ENCODE measurements at regions not wholly inside any gene's neighbourhood (a gene's known extent, or its start where the extent isn't known, plus 50 kb on each side); places are given as distances from the start of the nearest gene placed in this dataset.

GRCh38 chr13:111644750-111645149 is 324.3 kb downstream of the TEX29 start:
- Histone ChIP-seq H3K4me3 (ENCODE audit: low read length) (no peak overlapping the region), H3K9me2 (ENCODE audit: insufficient read depth, low read length) (no peaks in the 10 kb centered on the region), H3F3A (ENCODE audit: insufficient read depth, low read length, poor library complexity, severe bottlenecking) (no peaks in the 10 kb centered on the region), H3K36me3 (ENCODE audit: insufficient read depth, low read length) (no peaks in the 10 kb centered on the region), H3K27me3 (ENCODE audit: insufficient read depth, low read depth, low read length) (no peaks in the 10 kb centered on the region), H3K27ac (ENCODE audit: low read length) (no peak overlapping the region), H3K4me2 (ENCODE audit: low read length) (no peak overlapping the region), H3K79me2 (replicated peaks; ENCODE audit: insufficient read depth, low read length) (no peaks in the 10 kb centered on the region), H2AFZ (ENCODE audit: low read depth, low read length) (no peak overlapping the region), H3K9me3 (ENCODE audit: low read length) (no peaks in the 10 kb centered on the region), H3K9ac (ENCODE audit: low read length) (no peak overlapping the region), H4K20me1 (ENCODE audit: insufficient read depth) (no peaks in the 10 kb centered on the region)
- TF ChIP-seq, protein P1, sequence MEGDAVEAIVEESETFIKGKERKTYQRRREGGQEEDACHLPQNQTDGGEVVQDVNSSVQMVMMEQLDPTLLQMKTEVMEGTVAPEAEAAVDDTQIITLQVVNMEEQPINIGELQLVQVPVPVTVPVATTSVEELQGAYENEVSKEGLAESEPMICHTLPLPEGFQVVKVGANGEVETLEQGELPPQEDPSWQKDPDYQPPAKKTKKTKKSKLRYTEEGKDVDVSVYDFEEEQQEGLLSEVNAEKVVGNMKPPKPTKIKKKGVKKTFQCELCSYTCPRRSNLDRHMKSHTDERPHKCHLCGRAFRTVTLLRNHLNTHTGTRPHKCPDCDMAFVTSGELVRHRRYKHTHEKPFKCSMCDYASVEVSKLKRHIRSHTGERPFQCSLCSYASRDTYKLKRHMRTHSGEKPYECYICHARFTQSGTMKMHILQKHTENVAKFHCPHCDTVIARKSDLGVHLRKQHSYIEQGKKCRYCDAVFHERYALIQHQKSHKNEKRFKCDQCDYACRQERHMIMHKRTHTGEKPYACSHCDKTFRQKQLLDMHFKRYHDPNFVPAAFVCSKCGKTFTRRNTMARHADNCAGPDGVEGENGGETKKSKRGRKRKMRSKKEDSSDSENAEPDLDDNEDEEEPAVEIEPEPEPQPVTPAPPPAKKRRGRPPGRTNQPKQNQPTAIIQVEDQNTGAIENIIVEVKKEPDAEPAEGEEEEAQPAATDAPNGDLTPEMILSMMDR (IDR thresholded peaks at IDR 0.05; ENCODE audit: poor library complexity, severe bottlenecking): no peak
- TF ChIP-seq TAF1 (IDR thresholded peaks at IDR 0.05; ENCODE audit: low read depth) (no peak), SMC3 (conservative IDR thresholded peaks at IDR 0.05; ENCODE audit: poor library complexity) (no peak), MXI1 (conservative IDR thresholded peaks at IDR 0.05; ENCODE audit: poor library complexity, severe bottlenecking) (no peak), EZH2 (IDR thresholded peaks at IDR 0.05; ENCODE audit: borderline replicate concordance, insufficient read depth, low read length, poor library complexity, severe bottlenecking) (no peak), EP300 (conservative IDR thresholded peaks at IDR 0.05; ENCODE audit: poor library complexity, severe bottlenecking) (no peak), POLR2AphosphoS5 (IDR thresholded peaks at IDR 0.05) (no peak)
- TF ChIP-seq, protein P2, sequence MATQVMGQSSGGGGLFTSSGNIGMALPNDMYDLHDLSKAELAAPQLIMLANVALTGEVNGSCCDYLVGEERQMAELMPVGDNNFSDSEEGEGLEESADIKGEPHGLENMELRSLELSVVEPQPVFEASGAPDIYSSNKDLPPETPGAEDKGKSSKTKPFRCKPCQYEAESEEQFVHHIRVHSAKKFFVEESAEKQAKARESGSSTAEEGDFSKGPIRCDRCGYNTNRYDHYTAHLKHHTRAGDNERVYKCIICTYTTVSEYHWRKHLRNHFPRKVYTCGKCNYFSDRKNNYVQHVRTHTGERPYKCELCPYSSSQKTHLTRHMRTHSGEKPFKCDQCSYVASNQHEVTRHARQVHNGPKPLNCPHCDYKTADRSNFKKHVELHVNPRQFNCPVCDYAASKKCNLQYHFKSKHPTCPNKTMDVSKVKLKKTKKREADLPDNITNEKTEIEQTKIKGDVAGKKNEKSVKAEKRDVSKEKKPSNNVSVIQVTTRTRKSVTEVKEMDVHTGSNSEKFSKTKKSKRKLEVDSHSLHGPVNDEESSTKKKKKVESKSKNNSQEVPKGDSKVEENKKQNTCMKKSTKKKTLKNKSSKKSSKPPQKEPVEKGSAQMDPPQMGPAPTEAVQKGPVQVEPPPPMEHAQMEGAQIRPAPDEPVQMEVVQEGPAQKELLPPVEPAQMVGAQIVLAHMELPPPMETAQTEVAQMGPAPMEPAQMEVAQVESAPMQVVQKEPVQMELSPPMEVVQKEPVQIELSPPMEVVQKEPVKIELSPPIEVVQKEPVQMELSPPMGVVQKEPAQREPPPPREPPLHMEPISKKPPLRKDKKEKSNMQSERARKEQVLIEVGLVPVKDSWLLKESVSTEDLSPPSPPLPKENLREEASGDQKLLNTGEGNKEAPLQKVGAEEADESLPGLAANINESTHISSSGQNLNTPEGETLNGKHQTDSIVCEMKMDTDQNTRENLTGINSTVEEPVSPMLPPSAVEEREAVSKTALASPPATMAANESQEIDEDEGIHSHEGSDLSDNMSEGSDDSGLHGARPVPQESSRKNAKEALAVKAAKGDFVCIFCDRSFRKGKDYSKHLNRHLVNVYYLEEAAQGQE (IDR thresholded peaks at IDR 0.05; ENCODE audit: borderline replicate concordance): no peak

- TF ChIP-seq POLR2AphosphoS5 (IDR thresholded peaks at IDR 0.05) (no peak), MXI1 (conservative IDR thresholded peaks at IDR 0.05; ENCODE audit: poor library complexity, severe bottlenecking) (no peak), EZH2 (IDR thresholded peaks at IDR 0.05; ENCODE audit: borderline replicate concordance, insufficient read depth, low read length, poor library complexity, severe bottlenecking) (no peak), EP300 (conservative IDR thresholded peaks at IDR 0.05; ENCODE audit: poor library complexity, severe bottlenecking) (no peak), TAF1 (IDR thresholded peaks at IDR 0.05; ENCODE audit: low read depth) (no peak), SMC3 (conservative IDR thresholded peaks at IDR 0.05; ENCODE audit: poor library complexity) (no peak), RAD21 (conservative IDR thresholded peaks at IDR 0.05) (no peak)
- TF ChIP-seq, protein P1 (IDR thresholded peaks at IDR 0.05; ENCODE audit: poor library complexity, severe bottlenecking): no peak
- TF ChIP-seq, protein P2 (IDR thresholded peaks at IDR 0.05; ENCODE audit: borderline replicate concordance): no peak
- no peaks in the 10 kb centered on the region for H3K36me3 ChIP-seq (ENCODE audit: insufficient read depth, low read length)
Measured at GRCh38 chr13:111645198-111645597, 324.8 kb downstream of the TEX29 start.

More at GRCh38 chr13:111645198-111645597, 324.8 kb downstream of the TEX29 start:
- Histone ChIP-seq H4K20me1 (ENCODE audit: insufficient read depth) (no peaks in the 10 kb centered on the region), H3K4me3 (ENCODE audit: low read length) (no peak overlapping the region), H3F3A (ENCODE audit: insufficient read depth, low read length, poor library complexity, severe bottlenecking) (no peaks in the 10 kb centered on the region), H3K27ac (ENCODE audit: low read length) (no peak overlapping the region), H3K4me2 (ENCODE audit: low read length) (no peak overlapping the region), H3K9me3 (ENCODE audit: low read length) (no peaks in the 10 kb centered on the region), H2AFZ (ENCODE audit: low read depth, low read length) (no peak overlapping the region), H3K79me2 (replicated peaks; ENCODE audit: insufficient read depth, low read length) (no peaks in the 10 kb centered on the region), H3K9ac (ENCODE audit: low read length) (no peak overlapping the region), H3K27me3 (ENCODE audit: insufficient read depth, low read depth, low read length) (no peaks in the 10 kb centered on the region), H3K9me2 (ENCODE audit: insufficient read depth, low read length) (no peaks in the 10 kb centered on the region)
